ENCODE measurements at regions not wholly inside any gene's neighbourhood (a gene's known extent, or its start where the extent isn't known, plus 50 kb on each side); places are given as distances from the start of the nearest gene placed in this dataset.

GRCh38 chr1:115452600-115453329, 114.7 kb upstream of the NGF start:
- intact Hi-C loops (cut with DNase I): no loop called here
- TF ChIP-seq POLR2A (IDR thresholded peaks at IDR 0.05): no peak
- no peak for TF ChIP-seq CTCF (IDR thresholded peaks at IDR 0.05)
- Histone ChIP-seq H3K4me1 (peaks cover 0 to 16% (median 0%) of the 10 kb centered on the region in 3 donors), H3K27ac (no peak overlapping the region), H3K4me3 (no peak overlapping the region), H3K27me3 (no peaks in the 10 kb centered on the region), H3K36me3 (no peaks in the 10 kb centered on the region), H3K9me3 (no peaks in the 10 kb centered on the region)
- WGBS, 2 donors: 83 to 86% methylated on average over 6 of the region's 6 CpGs
- DNase-seq: no peak

GRCh38 chr1:115450501-115451040, 112.5 kb upstream of the NGF start:
- H3K4me3 ChIP-seq: no peak overlapping the region
- H3K9me3 ChIP-seq: no peaks in the 10 kb centered on the region
- 38 to 48% methylated on average over 3 of the region's 6 CpGs for WGBS, 2 donors
- no peaks in the 10 kb centered on the region for H3K27me3 ChIP-seq
- no peak for TF ChIP-seq CTCF (IDR thresholded peaks at IDR 0.05)
- no peak for TF ChIP-seq POLR2A (IDR thresholded peaks at IDR 0.05)
- no peak overlapping the region for H3K27ac ChIP-seq
- intact Hi-C loops (cut with DNase I): no loop called here
- H3K4me1 ChIP-seq: peaks cover 0 to 13% (median 0%) of the 10 kb centered on the region in 3 donors
- no peaks in the 10 kb centered on the region for H3K36me3 ChIP-seq
- DNase-seq: no peak

- H3K27me3 ChIP-seq: no peaks in the 10 kb centered on the region
- H3K27ac ChIP-seq: no peak overlapping the region
- H3K9me3 ChIP-seq: no peaks in the 10 kb centered on the region
- no peak for DNase-seq
- intact Hi-C loops (cut with DNase I): no loop called here
- WGBS, 2 donors: 88 to 92% methylated on average over 5 of the region's 5 CpGs
- H3K36me3 ChIP-seq: no peaks in the 10 kb centered on the region
- no peak overlapping the region for H3K4me3 ChIP-seq
- no peaks in the 10 kb centered on the region for H3K4me1 ChIP-seq
- no peak for TF ChIP-seq CTCF (IDR thresholded peaks at IDR 0.05)
Measured at GRCh38 chr1:115448282-115449044, 110.4 kb upstream of the NGF start.

- DNase-seq: no peak
- no peaks in the 10 kb centered on the region for H3K36me3 ChIP-seq
- no peaks in the 10 kb centered on the region for H3K9me3 ChIP-seq
- 16 to 18% methylated on average over 3 of the region's 3 CpGs for WGBS, 2 donors
- no peaks in the 10 kb centered on the region for H3K27me3 ChIP-seq
- intact Hi-C loops (cut with DNase I): no loop called here
- H3K27ac ChIP-seq: no peak overlapping the region
- no peak overlapping the region for H3K4me3 ChIP-seq
- TF ChIP-seq POLR2A (IDR thresholded peaks at IDR 0.05): no peak
- no peak for TF ChIP-seq CTCF (IDR thresholded peaks at IDR 0.05)
- H3K4me1 ChIP-seq: no peaks in the 10 kb centered on the region
Measured at GRCh38 chr1:115447672-115448071, 109.6 kb upstream of the NGF start.

- Histone ChIP-seq H3K4me3 (no peak overlapping the region), H3K9me3 (no peaks in the 10 kb centered on the region), H3K27me3 (no peaks in the 10 kb centered on the region), H3K36me3 (no peaks in the 10 kb centered on the region), H3K27ac (no peak overlapping the region), H3K4me1 (no peaks in the 10 kb centered on the region)
- no peak for TF ChIP-seq CTCF (IDR thresholded peaks at IDR 0.05)
- TF ChIP-seq POLR2A (IDR thresholded peaks at IDR 0.05): no peak
- intact Hi-C loops (cut with DNase I): no loop called here
- DNase-seq: no peak
Measured at GRCh38 chr1:115445090-115445489, 107.0 kb upstream of the NGF start.

Data from esophagus squamous epithelium (tissue), 5 donors.